ENCODE measurements at regions not wholly inside any gene's neighbourhood (a gene's known extent, or its start where the extent isn't known, plus 50 kb on each side); places are given as distances from the start of the nearest gene placed in this dataset.
"Not testable (repeated sequence)": the region's sequence is repeated elsewhere in the genome, so short reads cannot be mapped to it uniquely, and the experiment has no call there.

- H3K4me3 ChIP-seq: no peak overlapping the region
- no peaks in the 10 kb centered on the region for H3K4me1 ChIP-seq
- 83% methylated on average over 1 of the region's 1 CpG for WGBS
- DNase-seq (ENCODE audit: low spot score in 2 of 2): no peak
- no peaks in the 10 kb centered on the region for H3K36me3 ChIP-seq
- no peak overlapping the region for H3K27ac ChIP-seq
- H3K27me3 ChIP-seq: no peaks in the 10 kb centered on the region
- no peaks in the 10 kb centered on the region for H3K9me3 ChIP-seq
- no peak for TF ChIP-seq POLR2A (IDR thresholded peaks at IDR 0.05)
- TF ChIP-seq POLR2AphosphoS5 (IDR thresholded peaks at IDR 0.05): no peak
- TF ChIP-seq EP300 (IDR thresholded peaks at IDR 0.05): no peak
Observed at GRCh38 chr7:67662804-67663203, 666.2 kb downstream of the TYW1 start.

DNA sequence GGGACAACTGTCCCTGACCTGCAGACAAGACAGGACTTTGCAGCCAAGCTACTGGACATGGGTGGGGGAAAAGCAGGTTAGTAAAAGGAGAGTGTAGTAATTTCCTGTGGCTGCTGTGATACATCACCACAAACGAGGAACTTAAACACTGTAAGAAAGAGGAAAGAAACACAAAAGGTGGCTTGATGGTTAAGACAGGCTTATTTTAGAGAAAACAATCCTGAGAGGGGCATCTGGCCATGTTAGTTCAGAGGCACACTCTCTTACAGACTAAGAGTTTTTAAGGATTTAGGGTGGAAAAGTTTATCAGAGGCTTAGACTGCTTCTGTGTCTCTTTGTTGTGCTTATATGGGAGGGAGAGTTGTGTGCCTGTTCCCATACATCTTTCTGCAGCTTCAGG is 667.0 kb downstream of the TYW1 start:
- H3K27me3 ChIP-seq: no peaks in the 10 kb centered on the region
- H3K36me3 ChIP-seq: no peaks in the 10 kb centered on the region
- DNase-seq (ENCODE audit: low spot score in 2 of 2): no peak
- H3K4me3 ChIP-seq: no peak overlapping the region
- 63% methylated on average over 1 of the region's 1 CpG for WGBS
- no peak overlapping the region for H3K27ac ChIP-seq
- TF ChIP-seq POLR2A (IDR thresholded peaks at IDR 0.05) (no peak), CTCF (IDR thresholded peaks at IDR 0.05) (no peak), EP300 (IDR thresholded peaks at IDR 0.05) (no peak), POLR2AphosphoS5 (IDR thresholded peaks at IDR 0.05) (no peak)
- H3K9me3 ChIP-seq: no peaks in the 10 kb centered on the region
- no peaks in the 10 kb centered on the region for H3K4me1 ChIP-seq

DNA sequence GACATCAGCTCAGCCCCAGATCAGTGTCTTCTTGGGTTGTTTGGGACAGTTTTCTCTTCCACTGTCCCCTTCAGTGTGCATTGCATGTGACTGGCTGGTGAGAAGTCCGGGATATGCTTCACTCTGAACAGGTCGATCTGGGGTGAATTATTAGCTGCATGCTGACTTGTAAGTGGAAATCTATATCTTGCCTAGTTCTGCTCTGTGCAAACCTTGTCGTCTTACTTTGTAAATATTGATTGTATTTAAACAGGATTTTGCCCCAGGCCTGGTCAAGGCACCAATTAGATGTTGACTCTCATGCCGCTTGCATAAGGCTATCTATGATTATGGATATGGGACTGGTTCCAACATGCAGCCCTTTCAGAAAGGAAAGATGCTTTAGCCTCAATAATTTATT is 669.7 kb downstream of the TYW1 start:
- DNase-seq (ENCODE audit: low spot score in 2 of 2); H3K9me3 ChIP-seq; H3K27me3 ChIP-seq; H3K4me3 ChIP-seq; H3K36me3 ChIP-seq; H3K4me1 ChIP-seq; H3K27ac ChIP-seq: not testable (repeated sequence)
- 22% methylated on average over 4 of the region's 4 CpGs for WGBS

DNA sequence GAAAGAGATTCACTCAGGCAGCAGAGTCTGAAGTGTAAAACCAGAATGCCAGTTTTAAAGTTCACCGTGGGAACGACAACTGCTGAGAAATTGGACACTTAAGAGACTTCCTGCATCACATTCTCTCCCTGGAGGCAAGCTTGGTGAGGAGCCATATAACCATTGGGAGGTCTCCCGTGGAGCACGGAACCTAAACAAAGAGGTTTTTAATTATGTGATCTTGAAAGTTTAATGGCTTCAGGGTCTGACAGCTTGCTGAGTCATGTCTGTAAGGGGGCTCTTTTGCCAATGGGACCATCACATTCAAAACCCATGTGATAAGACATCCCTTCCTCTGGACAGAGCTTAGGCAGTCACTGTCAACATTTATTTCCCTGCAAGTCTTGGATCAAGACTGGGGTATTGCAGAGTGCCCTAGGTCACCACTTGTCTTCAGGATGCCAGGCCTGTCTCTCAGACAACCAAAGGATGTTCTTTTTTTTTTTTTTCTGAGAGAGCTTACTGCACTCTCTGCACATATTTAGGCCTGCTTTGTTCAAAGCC is 674.4 kb downstream of the TYW1 start:
- no peaks in the 10 kb centered on the region for H3K9me3 ChIP-seq
- no peaks in the 10 kb centered on the region for H3K36me3 ChIP-seq
- H3K27me3 ChIP-seq: no peaks in the 10 kb centered on the region
- TF ChIP-seq POLR2AphosphoS5 (IDR thresholded peaks at IDR 0.05) (no peak), CTCF (IDR thresholded peaks at IDR 0.05) (no peak), EP300 (IDR thresholded peaks at IDR 0.05) (no peak), POLR2A (IDR thresholded peaks at IDR 0.05) (no peak)
- WGBS: 13% methylated on average over 4 of the region's 4 CpGs
- no peak overlapping the region for H3K4me3 ChIP-seq
- DNase-seq (ENCODE audit: low spot score in 2 of 2): no peak
- no peaks in the 10 kb centered on the region for H3K4me1 ChIP-seq
- no peak overlapping the region for H3K27ac ChIP-seq

DNA sequence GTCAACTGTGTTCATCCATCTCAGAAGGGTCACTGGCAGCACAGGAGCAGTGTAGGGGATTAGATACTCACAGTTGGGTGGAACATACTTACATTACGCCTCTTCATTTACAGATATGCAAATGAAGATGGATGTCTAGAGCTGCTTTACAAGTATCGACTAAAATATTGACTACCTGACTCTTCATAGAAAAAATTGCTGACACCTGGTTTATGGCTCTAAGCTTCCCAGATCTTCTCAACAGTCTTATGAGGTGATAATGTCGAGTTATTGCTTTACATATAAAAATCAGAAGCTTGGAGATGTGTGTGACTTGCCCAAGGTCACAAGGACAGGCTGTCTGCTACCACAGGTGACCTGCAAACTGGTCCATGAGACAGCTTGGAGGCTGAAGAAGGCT is 677.2 kb downstream of the TYW1 start:
- Histone ChIP-seq H3K27ac (no peak overlapping the region), H3K4me3 (no peak overlapping the region), H3K9me3 (no peaks in the 10 kb centered on the region), H3K27me3 (no peaks in the 10 kb centered on the region), H3K36me3 (no peaks in the 10 kb centered on the region), H3K4me1 (no peaks in the 10 kb centered on the region)
- TF ChIP-seq CTCF (IDR thresholded peaks at IDR 0.05): no peak
- no peak for TF ChIP-seq POLR2A (IDR thresholded peaks at IDR 0.05)
- 82% methylated on average over 3 of the region's 3 CpGs for WGBS
- no peak for DNase-seq (ENCODE audit: low spot score in 2 of 2)

DNA sequence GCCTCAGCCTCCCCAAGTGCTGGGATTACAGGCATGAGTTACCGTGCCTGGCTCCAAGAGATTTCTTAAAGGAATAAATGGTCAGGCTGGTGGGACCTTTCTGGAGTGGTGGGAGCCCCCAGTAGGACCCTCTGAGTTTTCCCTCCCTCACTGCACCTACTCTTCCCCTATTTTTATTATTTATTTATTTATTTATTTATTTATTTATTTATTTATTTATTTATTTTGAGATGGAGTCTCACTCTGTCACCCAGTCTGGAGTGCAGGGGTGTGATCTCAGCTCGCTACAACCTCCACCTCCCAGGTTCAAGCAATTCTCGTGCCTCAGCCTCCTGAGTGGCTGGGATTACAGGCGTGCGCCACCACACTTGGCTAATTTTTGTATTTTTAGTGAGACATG is 678.2 kb downstream of the TYW1 start:
- not testable (repeated sequence) for DNase-seq (ENCODE audit: low spot score in 2 of 2); H3K4me1 ChIP-seq; H3K27me3 ChIP-seq; H3K4me3 ChIP-seq; H3K27ac ChIP-seq; H3K9me3 ChIP-seq; H3K36me3 ChIP-seq
- 88% methylated on average over 5 of the region's 5 CpGs for WGBS

DNA sequence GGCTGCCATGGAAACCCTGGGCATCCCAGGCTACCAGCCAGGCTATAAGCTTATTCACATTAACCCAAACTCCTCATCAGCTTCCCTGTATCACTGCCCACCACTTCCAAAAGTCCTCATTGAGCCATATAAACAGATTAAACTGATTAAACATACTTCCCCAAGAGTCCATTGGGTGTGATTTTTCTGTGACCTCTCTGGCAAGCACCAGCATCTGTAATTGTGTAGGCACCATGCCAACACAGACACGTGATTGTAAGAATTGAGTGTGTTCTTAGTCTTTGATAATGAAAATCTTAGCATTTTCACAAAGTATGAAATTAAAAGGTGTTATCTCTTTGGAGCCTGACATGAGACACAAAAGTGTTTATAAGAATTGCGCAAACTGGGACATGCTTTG is 679.3 kb downstream of the TYW1 start:
- Histone ChIP-seq H3K9me3 (no peaks in the 10 kb centered on the region), H3K27me3 (no peaks in the 10 kb centered on the region), H3K4me3 (no peak overlapping the region), H3K27ac (no peak overlapping the region), H3K36me3 (no peaks in the 10 kb centered on the region), H3K4me1 (no peaks in the 10 kb centered on the region)
- TF ChIP-seq CTCF (IDR thresholded peaks at IDR 0.05): no peak
- TF ChIP-seq EP300 (IDR thresholded peaks at IDR 0.05): no peak
- TF ChIP-seq POLR2AphosphoS5 (IDR thresholded peaks at IDR 0.05): no peak
- no peak for TF ChIP-seq POLR2A (IDR thresholded peaks at IDR 0.05)
- WGBS: 62% methylated on average over 2 of the region's 2 CpGs
- no peak for DNase-seq (ENCODE audit: low spot score in 2 of 2)
